ENCODE measurements at regions not wholly inside any gene's neighbourhood (a gene's known extent, or its start where the extent isn't known, plus 50 kb on each side); places are given as distances from the start of the nearest gene placed in this dataset.

- no peak for ATAC-seq
- DNase-seq, result no peak
- intact Hi-C loops (cut with DNase I), result no loop called here
Observed at GRCh38 chr2:156689939-156690338, 253.8 kb downstream of the GPD2 start.

- intact Hi-C loops (cut with DNase I), result no loop called here
- DNase-seq, result no peak
- ATAC-seq, result no peak
Observed at GRCh38 chr2:156691014-156691413, 254.8 kb downstream of the GPD2 start.

- intact Hi-C loops (cut with DNase I), result no loop called here
- ATAC-seq, result no peak
- no peak for DNase-seq
Observed at GRCh38 chr2:156695020-156695419, 258.8 kb downstream of the GPD2 start.

GRCh38 chr2:156695595-156695994, 259.4 kb downstream of the GPD2 start:
- ATAC-seq, result no peak

GRCh38 chr2:156697906-156698305, 261.7 kb downstream of the GPD2 start:
- no peak for ATAC-seq
- DNase-seq, result no peak
- intact Hi-C loops (cut with DNase I), result no loop called here

More at GRCh38 chr2:156695595-156695994, 259.4 kb downstream of the GPD2 start:
- DNase-seq, result no peak
- intact Hi-C loops (cut with DNase I), result no loop called here

- no peak for ATAC-seq
- no peak for DNase-seq
- intact Hi-C loops (cut with DNase I), result no loop called here
Observed at GRCh38 chr2:156700681-156701080, 264.5 kb downstream of the GPD2 start.

- DNase-seq, result no peak
- ATAC-seq, result no peak
- intact Hi-C loops (cut with DNase I), result no loop called here
Observed at GRCh38 chr2:156702541-156702940, 266.4 kb downstream of the GPD2 start.

GRCh38 chr2:156703642-156704041, 267.5 kb downstream of the GPD2 start:
- ATAC-seq (peak in 1 of 2 donors; percentile 76), DNase-seq (no peak)
- intact Hi-C loops (cut with DNase I), result no loop called here

GRCh38 chr2:156704132-156704531, 268.0 kb downstream of the GPD2 start:
- intact Hi-C loops (cut with DNase I), result no loop called here
- peak; percentile 60 to 81 for ATAC-seq
- DNase-seq, result no peak

- intact Hi-C loops (cut with DNase I), result no loop called here
- peak; percentile 22 for DNase-seq
- peak; percentile 40 to 63 for ATAC-seq
Observed at GRCh38 chr2:156704617-156705016, 268.4 kb downstream of the GPD2 start.

GRCh38 chr2:156706576-156706975, 270.4 kb downstream of the GPD2 start:
- intact Hi-C loops (cut with DNase I), result no loop called here
- DNase-seq (no peak), ATAC-seq (no peak)

- intact Hi-C loops (cut with DNase I), result no loop called here
- no peak for DNase-seq
- ATAC-seq, result no peak
Observed at GRCh38 chr2:156708051-156708450, 271.9 kb downstream of the GPD2 start.

- no peak for ATAC-seq
- no peak for DNase-seq
- intact Hi-C loops (cut with DNase I), result no loop called here
Observed at GRCh38 chr2:156709091-156709490, 272.9 kb downstream of the GPD2 start.

GRCh38 chr2:156719036-156719435, 282.9 kb downstream of the GPD2 start:
- DNase-seq (no peak), ATAC-seq (no peak)
- intact Hi-C loops (cut with DNase I), result no loop called here

- DNase-seq (no peak), ATAC-seq (no peak)
- intact Hi-C loops (cut with DNase I), result no loop called here
Observed at GRCh38 chr2:156727867-156728266, 291.7 kb downstream of the GPD2 start.

- intact Hi-C loops (cut with DNase I), result no loop called here
- DNase-seq (no peak), ATAC-seq (no peak)
Observed at GRCh38 chr2:156728328-156728727, 292.1 kb downstream of the GPD2 start.

- intact Hi-C loops (cut with DNase I), result no loop called here
- DNase-seq (no peak), ATAC-seq (no peak)
Observed at GRCh38 chr2:156731506-156731905, 295.3 kb downstream of the GPD2 start.

GRCh38 chr2:156736950-156737349, 300.8 kb downstream of the GPD2 start:
- ATAC-seq, result no peak
- no peak for DNase-seq
- intact Hi-C loops (cut with DNase I), result no loop called here

GRCh38 chr2:156739301-156739700, 303.1 kb downstream of the GPD2 start:
- ATAC-seq (no peak), DNase-seq (no peak)
- intact Hi-C loops (cut with DNase I), result no loop called here

GRCh38 chr2:156745619-156746018, 309.4 kb downstream of the GPD2 start:
- intact Hi-C loops (cut with DNase I), result no loop called here
- ATAC-seq (no peak), DNase-seq (no peak)

- DNase-seq (no peak), ATAC-seq (no peak)
- intact Hi-C loops (cut with DNase I), result no loop called here
Observed at GRCh38 chr2:156748221-156748620, 312.0 kb downstream of the GPD2 start.

- no peak for DNase-seq
- intact Hi-C loops (cut with DNase I), result no loop called here
- ATAC-seq, result no peak
Observed at GRCh38 chr2:156752042-156752441, 315.9 kb downstream of the GPD2 start.
